B cell (primary cell): ENCODE measurements at regions not wholly inside any gene's neighbourhood (a gene's known extent, or its start where the extent isn't known, plus 50 kb on each side); places are given as distances from the start of the nearest gene placed in this dataset.

Experiments used
- ATAC-seq: fragments of 200-7000 bp; cut with Tn5 transposase; one replicate; pipeline ENCODE4 v1.10.0; 2021; ENCODE audit warnings: low read depth, mild to moderate bottlenecking, moderate number of reproducible peaks, moderate library complexity
- CTCF ChIA-PET: fragments of 350-600 bp; sonication (Branson Sonifier 250); formaldehyde crosslinking; loops from one replicate; lab custom pipeline; 2021; ENCODE audit warnings: antibody characterized with exemption, inconsistent platforms; lab: Charles Lee
- POLR2A ChIA-PET: fragments of 350-600 bp; sonication (Branson Sonifier 250); formaldehyde crosslinking; loops from one replicate; lab custom pipeline; 2021; ENCODE audit warnings: antibody characterized with exemption; lab: Charles Lee
- DNase-seq: peaks from one replicate; pipeline ENCODE4 v3.0.0; 2013
- H2AFZ ChIP-seq: 2 replicates; pipeline ENCODE4 v1.6.1; 2012; ENCODE audit warnings: mild to moderate bottlenecking, low read depth, low read length; ENCODE audit not compliant: insufficient read depth, poor library complexity, severe bottlenecking
- H3K27ac ChIP-seq, 2 donors: 1 replicate in 1 of 2; 2 replicates in 1 of 2; pipeline ENCODE4 v1.5.1; 2012 to 2013; ENCODE audit warnings: low read length in 2 of 2, mild to moderate bottlenecking in 2 of 2, moderate library complexity in 1 of 2
- H3K27me3 ChIP-seq, 4 experiments: fragments of 200-600 bp in 1 of 4; sonication (generic) in 1 of 4; replicated peaks in 1 of 4; 1 replicate in 2 of 4; 2 replicates in 2 of 4; pipeline versions ENCODE4 v1.6.1 to v1.7.0; 2013 to 2016; ENCODE audit warnings: low read length in 3 of 4, mild to moderate bottlenecking in 2 of 4, mixed read lengths in 1 of 4, moderate library complexity in 1 of 4; ENCODE audit not compliant: insufficient read depth in 4 of 4, control insufficient read depth in 3 of 4; ENCODE audit errors: control extremely low read depth in 1 of 4
- H3K36me3 ChIP-seq, 2 experiments: replicated peaks in 1 of 2; 1 replicate in 1 of 2; 2 replicates in 1 of 2; pipeline versions ENCODE4 v1.6.1 to v1.7.1; 2013; ENCODE audit warnings: low read length in 1 of 2; ENCODE audit not compliant: insufficient read depth in 2 of 2, control insufficient read depth in 1 of 2; ENCODE audit errors: control extremely low read depth in 1 of 2, extremely low read depth in 1 of 2
- H3K4me1 ChIP-seq, 2 donors: fragments of 200-600 bp in 1 of 2; sonication (generic) in 1 of 2; 1 replicate in 1 of 2; 2 replicates in 1 of 2; pipeline versions ENCODE4 v1.5.1 to v1.6.1; 2013 to 2017; ENCODE audit warnings: low read length in 2 of 2; ENCODE audit not compliant: control insufficient read depth in 2 of 2, insufficient read depth in 2 of 2
- H3K4me2 ChIP-seq: replicated peaks from 2 replicates; pipeline ENCODE3; 2012; ENCODE audit warnings: mild to moderate bottlenecking, low read depth, low read length; ENCODE audit not compliant: poor library complexity, severe bottlenecking
- H3K4me3 ChIP-seq, 5 experiments: fragments of 200-600 bp in 1 of 5; sonication (generic) in 1 of 5; 1 replicate in 3 of 5; 2 replicates in 2 of 5; pipeline versions ENCODE4 v1.5.1 to v1.7.0; 2011 to 2016; ENCODE audit warnings: low read length in 4 of 5, mild to moderate bottlenecking in 4 of 5, low read depth in 2 of 5, control low read depth in 1 of 5, moderate library complexity in 1 of 5; ENCODE audit not compliant: insufficient read depth in 1 of 5; ENCODE audit errors: control extremely low read depth in 1 of 5, extremely low read depth in 1 of 5
- H3K79me2 ChIP-seq: fragments of 200-600 bp; sonication (generic); one replicate; pipeline ENCODE4 v1.6.0; 2016; ENCODE audit warnings: low read length; ENCODE audit not compliant: control insufficient read depth, insufficient read depth
- H3K9ac ChIP-seq: fragments of 200-600 bp; sonication (generic); 2 replicates; pipeline ENCODE4 v1.6.1; 2017; ENCODE audit warnings: mild to moderate bottlenecking, low read length, moderate library complexity
- H3K9me3 ChIP-seq, 3 donors: one replicate each; pipeline versions ENCODE4 v1.6.1 to v1.7.1; 2013; ENCODE audit warnings: low read length in 2 of 3; ENCODE audit not compliant: control insufficient read depth in 2 of 3, insufficient read depth in 1 of 3; ENCODE audit errors: control extremely low read depth in 1 of 3
- H4K20me1 ChIP-seq: 2 replicates; pipeline ENCODE4 v1.6.0; 2012; ENCODE audit warnings: mild to moderate bottlenecking, low read length; ENCODE audit not compliant: insufficient read depth, control insufficient read depth, poor library complexity, severe bottlenecking
- H3K27ac Mint-ChIP-seq: one replicate; pipeline ENCODE4 v1.8.0; 2021; ENCODE audit warnings: mixed read lengths
- H3K27me3 Mint-ChIP-seq: one replicate; pipeline ENCODE4 v1.8.0; 2021; ENCODE audit warnings: mixed read lengths
- H3K4me1 Mint-ChIP-seq: one replicate; pipeline ENCODE4 v1.8.0; 2021; ENCODE audit warnings: mixed read lengths
- H3K4me3 Mint-ChIP-seq: one replicate; pipeline ENCODE4 v1.8.0; 2021; ENCODE audit warnings: mixed read lengths
- H3K9me3 Mint-ChIP-seq: one replicate; pipeline ENCODE4 v1.8.0; 2022; ENCODE audit warnings: mixed read lengths; ENCODE audit not compliant: insufficient read depth
- CTCF ChIP-seq: fragments of 200-600 bp; IDR thresholded peaks from one replicate; pipeline ENCODE4 v1.8.0; 2022; ENCODE audit warnings: antibody characterized with exemption, mild to moderate bottlenecking
- EZH2 ChIP-seq: IDR thresholded peaks from 2 replicates; pipeline ENCODE4 v1.6.1; 2012; ENCODE audit warnings: borderline replicate concordance, low read depth, mild to moderate bottlenecking, moderate library complexity, low read length; ENCODE audit not compliant: insufficient read depth, poor library complexity, severe bottlenecking
- WGBS: methylation state at CpG from one replicate; pipeline ENCODE4 v1.1.5; 2013; ENCODE audit warnings: missing lambda C conversion rate; ENCODE audit not compliant: insufficient coverage; 5-methylcytosine and 5-hydroxymethylcytosine counted together
- intact Hi-C: fragments of 100-400 bp; cut with micrococcal nuclease; formaldehyde crosslinking; loops from one replicate; pipeline ENCODE4 v1.10.0; 2022

- no peak overlapping the region for H2AFZ ChIP-seq
- Mint-ChIP-seq H3K4me3 (no peak overlapping the region), H3K27me3 (no peaks in the 10 kb centered on the region), H3K9me3 (peaks cover 6% of the 10 kb centered on the region), H3K4me1 (no peaks in the 10 kb centered on the region), H3K27ac (no peak overlapping the region)
- ChIA-PET POLR2A (no interaction called here), CTCF (no interaction called here)
- no peaks in the 10 kb centered on the region for H4K20me1 ChIP-seq
- H3K4me1 ChIP-seq: no peaks in the 10 kb centered on the region
- no CpG with 5 or more reads among the region's 1 CpG for WGBS
- no peaks in the 10 kb centered on the region for H3K36me3 ChIP-seq
- peaks cover 0 to 4% (median 3%) of the 10 kb centered on the region in 3 donors for H3K9me3 ChIP-seq
- H3K27ac ChIP-seq: no peak overlapping the region
- H3K4me3 ChIP-seq: no peak overlapping the region
- no peaks in the 10 kb centered on the region for H3K79me2 ChIP-seq
- no peak for ATAC-seq
- intact Hi-C loops: no loop called here
- no peak overlapping the region for H3K9ac ChIP-seq
- no peaks in the 10 kb centered on the region for H3K27me3 ChIP-seq
- TF ChIP-seq EZH2: no peak
- no peak for TF ChIP-seq CTCF
- H3K4me2 ChIP-seq: no peak overlapping the region
- no peak for DNase-seq
Observed at GRCh38 chr6:49220293-49220692, 242.8 kb downstream of the MMUT start.

GRCh38 chr6:49205526-49205925 lies 257.5 kb downstream of the MMUT start:
- no peaks in the 10 kb centered on the region for H3K4me1 ChIP-seq
- ATAC-seq: no peak
- peaks cover 0 to 11% (median 0%) of the 10 kb centered on the region in 3 donors for H3K9me3 ChIP-seq
- no peak overlapping the region for H3K4me3 ChIP-seq
- CTCF ChIA-PET: no interaction called here
- TF ChIP-seq EZH2: no peak
- TF ChIP-seq CTCF: no peak
- no peaks in the 10 kb centered on the region for H3K36me3 ChIP-seq
- no peaks in the 10 kb centered on the region for H3K79me2 ChIP-seq
- no peak overlapping the region for H3K27ac ChIP-seq
- POLR2A ChIA-PET: no interaction called here
- no CpG with 5 or more reads among the region's 2 CpGs for WGBS
- H3K4me3 Mint-ChIP-seq: no peak overlapping the region
- DNase-seq: no peak
- no peak overlapping the region for H3K4me2 ChIP-seq
- intact Hi-C loops: no loop called here
- H3K27ac Mint-ChIP-seq: no peak overlapping the region
- H3K27me3 ChIP-seq: no peaks in the 10 kb centered on the region
- H3K9ac ChIP-seq: no peak overlapping the region
- no peaks in the 10 kb centered on the region for H3K27me3 Mint-ChIP-seq
- peaks cover 9% of the 10 kb centered on the region for H3K9me3 Mint-ChIP-seq
- no peak overlapping the region for H2AFZ ChIP-seq
- H3K4me1 Mint-ChIP-seq: no peaks in the 10 kb centered on the region
- H4K20me1 ChIP-seq: no peaks in the 10 kb centered on the region
